Activated gamma-delta T cell treated with anti-CD3 and anti-CD28 coated beads, Interleukin-2, amount 50 U/mL, for 16 hours (primary cell): ENCODE measurements at regions not wholly inside any gene's neighbourhood (a gene's known extent, or its start where the extent isn't known, plus 50 kb on each side); places are given as distances from the start of the nearest gene placed in this dataset.
"Not testable (repeated sequence)": the region's sequence is repeated elsewhere in the genome, so short reads cannot be mapped to it uniquely, and the experiment has no call there.

Experiments
- DNase-seq: peaks from one replicate; pipeline ENCODE4 v3.0.0-alpha.2; 2020; ENCODE audit warnings: low read depth

DNA sequence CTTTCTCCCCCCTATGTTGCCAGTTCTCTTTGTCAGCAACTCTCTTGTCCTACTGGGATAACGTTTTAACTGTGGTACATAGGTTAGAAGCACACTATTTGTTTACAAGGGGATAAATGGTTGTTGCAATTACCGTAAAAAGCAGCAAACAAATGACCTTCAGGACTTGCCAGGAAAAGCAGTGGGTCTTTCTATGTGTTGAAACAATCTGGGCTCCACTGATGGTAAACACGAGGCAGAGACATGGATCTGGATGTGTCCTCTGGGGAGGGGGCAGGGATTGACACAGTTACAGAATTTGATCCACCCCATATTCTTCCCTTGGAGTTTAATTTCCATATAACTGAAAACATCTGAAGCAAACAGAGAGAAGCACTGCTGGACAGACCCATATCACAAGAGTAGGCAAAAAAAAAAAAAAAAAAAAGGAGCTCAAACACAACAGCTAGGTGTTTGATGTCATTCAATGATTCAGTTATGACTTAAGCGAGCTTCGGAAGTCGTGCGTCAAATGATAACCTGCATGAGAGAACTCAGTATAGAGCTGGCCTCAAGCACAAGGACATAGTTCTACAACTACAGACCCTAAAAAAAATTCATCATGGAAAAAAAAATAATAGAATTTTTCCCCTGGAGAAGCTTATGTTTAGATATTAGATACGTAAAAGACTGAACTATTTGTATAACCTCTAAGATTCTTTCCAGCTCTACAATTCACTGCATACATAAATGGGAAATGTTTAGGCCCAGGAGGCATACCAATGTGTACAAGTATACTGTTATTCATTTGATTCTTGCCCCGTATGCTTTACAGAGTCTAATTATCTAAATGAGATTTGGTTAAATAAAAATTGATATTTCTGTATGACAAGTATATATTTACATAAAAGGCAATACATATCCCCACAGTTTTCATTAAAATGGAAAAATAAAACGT lies 127.7 kb downstream of the ALDH8A1 start:
- no peak for DNase-seq

DNA sequence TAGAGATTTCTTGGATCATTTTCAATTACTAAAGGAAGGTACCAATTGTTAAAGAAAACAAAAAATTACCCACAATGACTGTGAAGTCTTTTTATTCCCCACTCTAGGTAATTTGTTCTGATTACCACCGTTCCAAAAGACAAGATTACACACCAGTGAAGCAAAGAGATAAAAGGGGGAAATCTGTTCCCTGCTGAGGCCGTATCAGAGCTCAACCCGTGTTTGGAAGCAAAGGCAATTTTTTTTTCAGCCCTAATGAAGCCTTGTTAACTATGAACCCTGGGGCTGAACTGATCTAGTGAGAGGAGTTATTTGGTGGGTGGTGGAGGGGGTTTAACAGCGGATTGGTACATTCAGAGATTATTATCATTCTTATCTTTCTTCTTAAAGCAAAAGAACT lies 128.5 kb downstream of the ALDH8A1 start:
- DNase-seq: no peak

DNA sequence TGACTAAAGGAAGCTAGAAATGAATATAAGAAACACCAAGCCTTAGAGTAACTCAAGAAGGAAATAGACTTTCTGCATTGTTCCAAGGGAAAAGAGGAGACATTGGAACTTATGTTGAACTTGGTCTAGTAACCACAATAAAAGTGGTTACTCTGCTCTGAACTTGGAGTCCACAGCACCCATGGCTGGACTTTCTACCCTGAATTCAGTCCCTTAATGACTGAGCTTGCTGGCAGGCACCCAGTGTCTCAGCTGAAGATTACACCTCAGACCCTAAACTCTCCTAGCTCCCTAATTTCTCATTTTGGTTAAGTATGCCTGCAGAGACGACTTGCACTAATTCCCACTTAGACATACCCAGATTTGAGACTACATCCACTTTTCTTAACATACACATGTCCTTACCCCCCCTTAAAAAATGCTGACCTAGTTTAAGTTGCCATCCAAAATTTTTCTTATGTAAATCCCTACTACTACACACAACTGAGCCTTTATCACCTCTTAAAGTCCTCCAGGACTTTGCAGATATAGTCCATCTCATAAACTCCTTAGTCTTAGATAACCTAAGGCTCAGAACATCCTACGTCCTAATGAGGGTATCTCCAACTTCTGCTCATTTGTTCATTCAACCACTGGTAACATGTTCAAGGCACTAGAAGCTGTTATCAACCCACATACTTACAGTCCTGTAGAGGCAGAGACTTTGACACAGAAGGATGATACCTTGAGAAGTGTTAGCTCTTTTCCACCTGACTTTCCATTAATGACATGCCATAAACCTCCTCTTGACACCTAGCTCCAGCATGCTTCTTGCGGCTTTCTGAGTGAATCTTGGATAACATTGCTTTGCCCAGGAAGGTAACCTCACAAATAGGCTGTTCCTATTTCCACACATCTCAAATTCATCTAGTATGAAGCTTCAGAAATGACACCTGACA lies 129.8 kb downstream of the ALDH8A1 start:
- no peak for DNase-seq

DNA sequence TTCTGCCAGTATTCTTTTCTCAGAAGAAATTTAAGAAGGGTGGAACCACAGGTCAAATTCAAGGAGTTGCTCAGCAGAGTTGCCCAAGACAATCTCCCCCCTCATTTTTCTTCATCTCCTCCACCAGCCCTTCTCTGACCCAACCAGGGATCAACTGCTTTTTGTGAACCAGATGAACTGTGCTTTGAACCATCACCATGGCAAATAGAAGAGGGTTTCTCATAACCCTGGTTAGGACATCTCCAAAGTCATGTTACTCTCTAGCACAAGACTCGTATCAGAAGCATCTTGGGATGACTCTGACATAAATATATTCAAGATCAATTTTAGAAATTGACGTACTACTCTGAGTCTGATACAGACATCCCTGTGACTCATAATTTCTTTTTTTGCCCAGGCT lies 130.7 kb downstream of the ALDH8A1 start:
- no peak for DNase-seq

DNA sequence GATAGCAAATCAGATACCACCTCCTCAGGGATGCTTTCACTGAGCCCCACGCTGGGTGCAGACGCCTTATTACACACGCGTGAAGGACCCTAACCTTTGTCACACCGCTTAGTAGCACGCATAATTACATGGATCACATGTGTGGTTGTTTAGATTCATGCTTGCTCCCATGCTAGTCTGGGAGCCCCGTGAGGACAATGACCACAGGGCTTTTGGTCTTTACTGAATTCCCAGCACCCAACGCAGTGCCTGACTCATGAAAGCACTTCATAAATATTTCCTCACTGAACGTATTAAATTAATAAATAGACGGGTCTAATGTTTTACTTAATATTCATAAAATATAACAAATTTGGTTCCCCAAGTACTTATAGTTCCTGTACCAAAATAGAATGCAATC lies 132.5 kb downstream of the ALDH8A1 start:
- no peak for DNase-seq

DNA sequence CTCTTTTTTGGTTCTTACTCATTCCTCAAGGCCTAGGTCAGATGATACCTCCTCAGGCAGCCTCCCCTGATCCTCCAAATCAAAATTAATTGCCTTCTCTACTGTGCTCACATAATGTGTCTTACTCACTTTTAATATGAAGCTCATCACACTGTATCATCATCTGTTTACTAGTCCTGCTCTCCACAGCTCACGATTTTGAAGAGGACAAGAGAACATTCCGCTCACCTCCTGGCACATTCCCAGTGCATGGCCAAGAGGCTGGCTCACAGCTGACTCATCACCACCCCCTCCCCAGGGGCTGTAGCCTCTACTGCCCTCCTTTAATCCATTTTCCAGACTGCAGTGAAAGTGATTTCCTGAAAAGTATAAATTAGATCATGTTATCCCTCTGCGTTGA lies 133.1 kb downstream of the ALDH8A1 start:
- DNase-seq: no peak

DNA sequence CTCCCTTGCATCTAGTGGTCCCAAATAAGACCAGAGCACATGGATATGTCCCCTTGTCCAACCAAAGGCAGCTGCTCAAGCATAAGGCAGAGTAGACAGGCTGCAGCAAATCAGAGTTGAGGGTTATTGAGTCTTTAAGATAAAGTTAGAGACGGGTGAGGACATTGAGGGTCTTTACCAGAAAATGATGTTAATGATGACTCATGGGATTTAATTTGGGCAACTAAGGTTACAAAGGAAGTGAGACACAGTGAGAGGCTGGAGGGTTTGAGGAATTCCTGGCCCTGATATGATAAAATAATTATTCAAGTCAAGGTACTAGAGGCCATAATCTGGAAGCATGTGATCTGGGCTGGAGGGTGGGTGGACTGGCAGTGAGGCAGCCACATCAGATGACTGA lies 133.6 kb downstream of the ALDH8A1 start:
- no peak for DNase-seq

DNA sequence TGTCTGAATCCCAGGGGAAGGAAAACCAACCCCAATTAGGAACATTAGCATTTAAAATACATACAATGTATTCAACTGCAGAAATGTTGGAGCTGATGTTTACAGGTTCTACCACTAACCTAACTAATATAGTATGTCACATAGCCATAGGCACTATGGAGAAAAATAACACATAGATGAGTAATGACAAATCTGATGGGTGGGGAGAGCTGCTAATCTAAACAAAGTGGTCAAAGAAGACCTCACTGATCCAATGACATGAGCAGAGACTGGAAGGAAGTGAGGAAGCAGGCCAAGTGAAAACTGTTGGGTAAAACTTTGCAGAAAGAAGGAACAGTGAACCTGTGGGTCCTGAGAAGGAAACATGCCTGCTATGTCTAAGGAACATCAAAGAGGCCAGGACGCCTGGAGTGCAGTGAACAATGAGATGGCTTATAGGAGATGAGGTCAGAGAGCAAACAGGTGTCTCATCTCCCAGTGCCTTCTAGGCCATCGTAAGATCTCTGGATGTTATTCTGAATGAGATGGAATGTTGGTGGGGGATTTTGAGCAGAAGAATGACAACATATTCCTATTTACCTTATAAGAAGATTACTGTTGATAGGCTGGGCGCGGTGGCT lies 135.7 kb downstream of the ALDH8A1 start:
- no peak for DNase-seq

DNA sequence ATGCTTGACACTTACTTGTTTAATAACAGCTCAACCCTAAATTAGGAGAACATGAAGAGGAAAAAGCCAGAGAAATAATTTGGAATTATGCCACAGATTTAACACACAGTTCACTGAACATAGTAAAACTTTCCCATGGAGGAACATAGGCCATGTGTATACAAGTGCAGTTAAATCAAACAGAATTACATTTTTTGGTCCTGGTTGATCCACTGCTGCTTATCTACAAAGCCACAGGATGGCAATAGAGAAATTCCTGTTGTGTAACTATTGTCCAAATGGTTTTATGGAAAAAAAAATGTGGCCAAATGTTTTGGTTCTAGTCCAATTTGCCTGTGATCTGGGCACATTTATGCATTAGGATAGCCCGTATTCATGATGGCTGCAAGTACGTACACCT lies 136.8 kb downstream of the ALDH8A1 start:
- no peak for DNase-seq

DNA sequence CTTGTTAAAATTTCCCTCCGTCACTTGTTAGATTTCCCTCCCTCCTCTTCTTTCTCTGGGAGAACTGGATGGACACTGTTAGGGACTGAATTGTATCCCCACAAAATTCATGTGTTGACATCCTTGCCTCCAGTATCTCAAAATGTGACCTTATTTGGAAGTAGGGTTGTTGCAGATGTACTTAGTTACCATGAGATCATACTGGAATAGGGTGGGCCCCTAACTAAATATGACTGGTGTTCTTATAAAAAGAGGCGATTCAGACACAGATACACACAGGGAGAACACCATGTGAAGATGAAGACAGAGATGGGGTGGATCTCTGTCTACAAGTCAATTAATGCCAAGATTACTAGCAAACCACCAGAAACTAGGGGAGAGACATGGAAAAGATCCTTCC lies 139.5 kb downstream of the ALDH8A1 start:
- DNase-seq: no peak

DNA sequence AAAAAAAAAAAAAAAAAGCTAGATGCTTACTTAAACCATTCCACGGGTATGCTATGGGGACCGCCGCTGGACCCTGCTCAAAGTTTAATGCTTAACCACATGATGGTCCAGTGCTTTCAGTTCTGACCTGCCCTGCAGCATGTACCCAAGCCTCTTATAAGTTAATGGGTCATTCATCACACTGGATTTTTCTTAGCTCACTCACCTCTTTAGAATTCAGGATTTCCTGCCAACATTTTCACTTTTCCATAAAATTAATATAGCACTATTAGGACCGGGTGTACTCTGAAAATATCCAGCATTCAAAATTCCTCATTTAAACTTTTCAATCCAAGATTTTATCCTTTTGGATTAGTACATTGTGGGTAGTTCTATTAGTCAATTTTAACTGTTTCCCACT lies 140.8 kb downstream of the ALDH8A1 start:
- no peak for DNase-seq

DNA sequence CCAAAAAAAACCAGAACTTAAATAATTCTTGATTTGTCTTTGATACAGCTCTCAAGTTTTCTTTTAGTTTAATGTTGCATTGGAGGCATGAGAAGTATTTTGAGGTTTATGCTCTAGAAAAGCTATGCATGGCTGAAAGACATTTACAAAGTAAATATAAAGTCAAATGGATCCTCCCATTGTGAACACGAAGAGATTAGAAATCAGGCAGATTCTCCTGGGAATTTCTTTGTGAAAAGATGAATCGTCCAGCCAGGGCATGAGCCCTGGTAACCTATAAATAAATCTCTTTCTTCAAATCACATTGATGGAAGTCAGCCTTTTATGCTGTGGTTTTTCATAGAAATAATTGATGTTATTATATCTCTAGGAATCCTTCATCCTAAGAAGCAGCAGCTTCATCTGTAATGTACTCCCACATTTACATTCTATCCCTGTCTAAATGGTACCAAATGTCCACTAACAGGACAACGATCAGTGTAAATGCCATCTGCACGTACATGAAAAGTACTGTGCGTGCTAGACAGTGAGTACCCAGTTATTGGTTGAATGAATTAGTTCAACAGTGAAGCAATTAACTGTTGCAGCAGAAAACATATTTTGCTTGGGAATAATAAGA lies 143.6 kb downstream of the ALDH8A1 start:
- DNase-seq: no peak

DNA sequence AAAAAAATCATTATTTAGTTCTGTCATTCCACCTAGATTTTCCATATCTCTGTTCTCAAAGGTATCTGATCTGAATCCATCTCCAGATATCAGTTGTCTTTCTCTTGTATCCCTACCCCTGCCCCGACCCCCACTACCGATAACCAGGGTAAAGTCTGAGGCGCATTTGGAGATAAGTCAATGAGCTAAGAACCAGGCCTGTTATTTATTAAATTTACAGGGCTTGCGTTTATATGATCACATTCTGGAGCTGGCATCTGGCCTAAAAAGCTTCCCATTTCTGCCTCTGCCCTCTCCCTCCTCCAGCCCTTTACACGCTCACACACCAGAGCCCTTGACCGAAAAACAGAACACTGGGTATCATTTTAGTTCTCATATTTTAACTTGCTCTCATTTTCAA lies 144.7 kb downstream of the ALDH8A1 start:
- no peak for DNase-seq

DNA sequence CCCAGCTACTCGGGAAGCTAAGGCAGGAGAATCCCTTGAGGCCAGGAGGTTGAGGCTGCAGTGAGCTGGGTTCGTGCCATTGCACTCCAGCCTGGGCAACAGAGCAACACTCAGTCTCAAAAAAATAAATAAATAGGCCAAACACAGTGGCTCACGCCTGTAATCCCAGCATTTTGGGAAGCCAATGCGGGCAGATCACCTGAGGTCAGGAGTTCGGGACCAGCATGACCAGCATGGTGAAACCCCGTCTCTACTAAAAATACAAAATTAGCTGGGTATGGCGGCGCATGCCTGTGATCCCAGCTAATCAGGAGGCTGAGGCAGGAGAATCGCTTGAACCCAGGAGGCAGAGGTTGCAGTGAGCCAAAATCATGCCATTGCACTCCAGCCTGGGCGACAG lies 145.6 kb downstream of the ALDH8A1 start:
- DNase-seq: not testable (repeated sequence)

DNA sequence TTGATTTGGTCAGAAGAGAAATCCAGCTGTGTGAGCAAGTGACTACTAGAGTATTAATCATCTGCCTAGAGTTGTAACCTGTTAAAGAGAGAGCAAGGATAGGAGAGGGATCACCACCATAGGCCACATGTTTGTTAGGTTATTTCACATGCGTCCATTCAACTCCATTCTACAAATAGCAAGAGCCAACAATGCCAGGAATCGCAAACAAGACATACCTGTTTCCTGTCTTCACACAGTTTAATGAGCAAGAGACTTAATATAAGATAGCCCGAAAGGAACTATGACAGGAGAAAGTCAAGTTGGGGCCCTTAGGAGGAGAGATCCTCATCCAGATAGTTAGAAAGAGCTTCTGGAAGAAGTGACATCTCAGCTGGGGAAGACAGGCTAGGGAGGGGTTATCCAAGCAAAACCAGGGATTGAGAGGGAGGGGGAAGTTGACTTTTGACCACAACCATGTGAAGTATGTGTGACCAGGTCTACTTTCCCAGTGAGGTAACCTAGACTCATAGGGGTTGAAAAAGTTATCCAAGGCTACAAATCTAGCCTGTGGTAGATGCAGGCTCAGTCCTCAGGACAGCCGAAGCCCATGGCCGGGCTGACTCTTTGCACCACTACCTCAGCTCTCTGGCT lies 147.4 kb downstream of the ALDH8A1 start:
- no peak for DNase-seq

DNA sequence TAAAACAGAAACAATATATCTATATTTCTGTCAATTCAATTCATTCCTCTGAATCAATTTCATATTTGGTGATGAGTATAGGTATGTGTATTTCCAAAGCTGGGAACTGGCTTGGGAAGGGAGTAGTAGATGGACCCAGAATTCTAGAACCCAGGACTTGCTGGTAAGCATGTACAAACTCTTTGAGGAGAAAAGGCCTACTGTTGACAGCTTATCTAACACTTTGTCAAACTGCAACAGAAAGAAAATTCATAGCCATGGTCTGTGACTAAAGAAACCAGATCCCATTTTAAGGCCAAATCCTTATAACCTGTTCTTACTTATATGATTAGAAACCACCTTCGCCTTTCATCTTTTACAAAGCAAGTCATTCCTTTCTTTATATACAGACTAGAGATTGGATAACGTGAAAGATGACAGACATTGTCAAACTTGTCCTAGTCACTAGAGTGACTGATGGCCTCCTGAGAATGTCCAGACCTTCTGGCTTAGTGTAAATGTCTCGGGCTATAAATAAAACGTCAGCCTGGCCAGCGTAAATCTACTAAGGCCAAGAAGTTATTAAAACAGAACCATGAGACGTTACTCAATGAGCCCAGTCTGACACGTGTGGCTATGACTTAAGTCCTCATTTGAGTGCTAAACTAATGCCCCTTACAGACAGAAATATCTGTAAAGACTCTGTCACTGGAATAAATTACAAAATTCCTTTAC lies 152.3 kb downstream of the ALDH8A1 start:
- no peak for DNase-seq

DNA sequence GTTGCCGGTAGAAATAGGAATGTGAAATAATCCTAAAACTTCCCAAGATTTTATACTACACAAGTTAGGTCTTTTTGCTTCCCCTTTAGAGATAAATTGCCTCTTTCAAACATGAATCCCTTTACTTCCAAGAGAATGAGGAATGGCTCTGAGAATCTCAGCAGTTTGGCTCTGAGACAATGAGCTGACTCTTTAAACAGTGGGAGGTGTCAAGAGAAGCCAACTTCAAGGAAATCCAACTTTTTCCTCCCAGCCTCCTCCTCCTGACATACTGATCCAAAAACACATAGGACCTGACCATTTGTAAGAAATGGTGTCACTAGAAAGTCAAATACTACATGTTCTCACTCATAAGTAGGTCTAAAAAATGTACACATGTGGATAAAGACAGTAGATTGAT lies 154.2 kb downstream of the ALDH8A1 start:
- no peak for DNase-seq

DNA sequence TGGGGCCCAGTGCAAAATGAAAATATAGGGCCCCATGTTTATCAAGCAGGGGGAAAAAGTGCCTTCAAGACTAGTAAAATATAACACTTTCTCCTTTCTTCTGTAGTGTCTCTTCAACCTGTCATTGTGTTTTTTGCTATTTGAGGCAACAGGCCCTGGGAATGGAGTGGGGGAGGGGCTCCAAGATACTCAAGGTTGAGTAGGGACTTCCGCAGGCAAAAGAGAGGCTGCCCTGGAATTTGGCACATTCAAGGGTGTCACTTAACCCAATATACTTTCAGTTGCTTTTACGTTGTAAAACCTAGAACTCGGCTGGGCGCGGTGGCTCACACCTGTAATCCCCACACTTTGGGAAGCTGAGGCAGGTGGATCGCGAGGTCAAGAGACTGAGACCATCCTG lies 154.9 kb downstream of the ALDH8A1 start:
- DNase-seq: no peak

DNA sequence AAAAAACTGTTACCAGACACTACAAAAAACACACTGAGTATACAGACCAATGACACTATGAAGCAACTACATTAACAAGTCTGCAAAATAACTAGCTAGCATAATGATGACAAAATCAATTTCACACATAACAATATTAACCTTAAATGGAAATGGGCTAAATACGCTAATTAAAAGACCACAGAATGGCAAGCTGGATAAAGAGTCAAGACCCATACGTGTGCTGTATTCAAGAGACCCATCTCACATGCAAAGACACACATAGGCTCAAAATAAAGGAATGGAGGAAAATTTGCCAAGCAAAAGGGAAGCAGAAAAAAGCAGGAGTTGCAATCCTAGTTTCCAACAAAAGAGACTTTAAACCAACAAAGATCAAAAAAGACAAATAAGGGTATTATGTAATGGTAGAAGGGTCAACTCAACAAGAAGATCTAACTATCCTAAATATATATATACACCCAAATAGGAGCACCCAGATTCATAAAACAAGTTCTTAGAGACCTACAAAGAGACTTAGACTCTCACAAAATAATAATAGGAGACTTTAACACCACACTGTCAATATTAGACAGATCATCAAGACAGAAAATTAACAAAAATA lies 158.6 kb downstream of the ALDH8A1 start:
- DNase-seq: not testable (repeated sequence)

DNA sequence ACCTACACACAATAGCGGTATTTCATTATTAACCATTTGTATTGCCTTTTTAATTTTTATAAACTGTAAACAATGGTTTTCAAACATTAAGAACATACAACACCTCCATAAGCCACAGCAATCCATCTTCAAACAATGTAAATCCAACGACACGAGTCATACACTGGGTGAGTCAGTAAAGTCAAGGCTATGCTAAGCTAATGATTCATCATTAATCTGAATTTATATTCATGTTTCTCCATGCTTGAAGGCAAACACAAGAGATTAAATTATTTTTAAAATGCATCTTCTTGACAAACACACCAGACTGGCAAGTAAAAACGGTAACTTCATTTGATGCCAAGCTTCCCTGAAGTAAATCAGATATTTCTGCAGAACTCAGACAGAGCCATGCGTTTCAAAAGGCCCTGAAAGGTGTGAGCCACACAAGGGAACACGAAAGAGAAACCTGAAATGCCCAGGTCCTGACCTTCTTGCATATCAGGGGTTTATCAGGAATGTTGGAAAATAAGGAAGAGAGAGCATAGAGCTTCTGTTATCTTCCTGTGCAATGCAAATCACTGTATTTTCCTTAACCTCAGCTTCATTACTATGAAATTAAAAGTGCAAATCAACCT lies 162.5 kb downstream of the ALDH8A1 start:
- no peak for DNase-seq
